Testis (tissue), 2 donors: ENCODE measurements at regions not wholly inside any gene's neighbourhood (a gene's known extent, or its start where the extent isn't known, plus 50 kb on each side); places are given as distances from the start of the nearest gene placed in this dataset.

Experiments used
- DNase-seq: peaks from one replicate; pipeline ENCODE4 v3.0.0-alpha.2; 2019
- H3K27ac ChIP-seq, 2 donors: fragments of 200-600 bp; sonication (generic); one replicate each; pipeline ENCODE4 v1.5.1; 2019
- H3K27me3 ChIP-seq: fragments of 200-600 bp; sonication (generic); one replicate; pipeline ENCODE4 v1.5.1; 2019
- H3K36me3 ChIP-seq: fragments of 200-600 bp; sonication (generic); one replicate; pipeline ENCODE4 v1.5.1; 2017; ENCODE audit warnings: low read depth; ENCODE audit errors: missing control alignments
- H3K4me1 ChIP-seq: fragments of 200-600 bp; sonication (generic); one replicate; pipeline ENCODE4 v1.5.1; 2019
- H3K4me3 ChIP-seq, 2 donors: fragments of 200-600 bp; sonication (generic); one replicate each; pipeline ENCODE4 v1.5.1; 2017 to 2019
- H3K9me3 ChIP-seq: fragments of 200-600 bp; sonication (generic); one replicate; pipeline ENCODE4 v1.5.1; 2017
- CTCF ChIP-seq, 3 experiments: fragments of 450-650 bp in 2 of 3; fragments of 200-600 bp in 1 of 3; sonication (generic) in 1 of 3; IDR thresholded peaks; one replicate each; pipeline ENCODE4 v1.5.1; 2016 to 2019; ENCODE audit warnings: antibody characterized with exemption in 3 of 3, mild to moderate bottlenecking in 2 of 3, moderate library complexity in 1 of 3
- POLR2A ChIP-seq: fragments of 450-650 bp; IDR thresholded peaks from one replicate; pipeline ENCODE4 v1.6.1; 2017; ENCODE audit warnings: antibody characterized with exemption, mild to moderate bottlenecking, moderate library complexity
- WGBS, 2 donors: methylation state at CpG; one replicate each; pipeline ENCODE4 v1.1.5; 2018; 5-methylcytosine and 5-hydroxymethylcytosine counted together
- intact Hi-C: fragments of 100-400 bp; cut with DNase I; formaldehyde crosslinking; loops from one replicate; pipeline ENCODE4 v1.15.1; 2023; ENCODE audit warnings: low total_unique reads

DNA sequence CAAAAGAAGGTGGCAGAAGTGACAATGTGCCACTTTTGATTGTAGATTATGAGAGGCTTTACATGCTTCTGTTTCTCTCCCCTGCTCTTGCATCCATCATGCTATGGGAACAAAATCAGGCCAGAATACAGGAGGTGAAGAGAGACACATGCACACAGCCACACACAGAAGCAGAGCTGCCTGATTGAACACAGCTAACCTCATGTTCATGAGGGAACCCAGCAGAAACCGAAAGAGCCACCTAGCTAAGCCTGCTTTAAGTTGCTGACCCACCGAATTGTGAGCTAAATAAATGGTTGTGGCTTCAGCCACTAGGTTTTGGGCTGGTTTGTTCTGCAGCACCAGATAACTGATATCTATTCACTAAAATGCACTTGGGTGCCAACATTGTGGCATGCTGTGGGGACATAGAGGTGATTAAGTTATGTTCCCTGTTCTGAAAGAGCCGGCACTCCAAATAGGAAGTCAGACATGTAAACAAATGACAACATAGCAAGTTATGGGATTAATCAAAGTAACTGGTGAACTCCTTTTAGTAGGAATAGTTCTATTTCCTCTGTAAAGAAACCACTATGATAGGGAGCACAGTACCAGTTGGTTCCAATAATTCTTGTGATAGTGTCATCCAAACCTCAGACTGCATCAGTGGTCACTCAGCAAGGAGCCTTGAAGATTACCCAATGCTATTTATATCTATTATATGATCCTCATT lies 93.6 kb upstream of the TNC start:
- H3K36me3 ChIP-seq = no peaks in the 10 kb centered on the region
- no peak for DNase-seq
- WGBS, 2 donors = 62 to 73% methylated on average over 3 of the region's 3 CpGs
- no peak overlapping the region for H3K27ac ChIP-seq
- no peaks in the 10 kb centered on the region for H3K4me1 ChIP-seq
- no peak overlapping the region for H3K4me3 ChIP-seq
- intact Hi-C loops = no loop called here
- TF ChIP-seq POLR2A (no peak), CTCF (IDR thresholded peaks at IDR 0.05) (no peak)
- no peaks in the 10 kb centered on the region for H3K9me3 ChIP-seq
- H3K27me3 ChIP-seq = no peaks in the 10 kb centered on the region

DNA sequence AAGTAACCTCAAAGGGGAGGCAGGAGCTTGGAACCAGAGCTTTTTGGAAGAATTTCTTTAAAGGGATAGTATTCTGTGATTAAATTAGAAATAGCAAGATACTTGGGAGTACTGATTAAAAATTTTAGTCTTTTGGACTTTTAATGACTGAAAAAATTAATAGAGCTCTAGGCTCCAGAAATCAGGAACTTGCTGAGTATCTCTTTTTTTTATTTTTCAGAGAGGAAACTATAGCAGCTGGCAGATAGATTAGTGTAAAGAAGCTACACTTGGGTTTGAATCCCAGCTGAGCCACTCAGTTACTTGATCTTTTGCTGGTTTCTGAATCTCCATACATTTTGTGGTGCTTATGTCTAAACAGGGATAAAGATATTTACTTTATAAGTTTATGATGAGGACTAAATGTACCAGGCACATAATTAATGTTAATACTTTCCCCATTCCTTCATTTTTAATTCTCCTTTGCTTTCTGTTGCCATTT lies 94.2 kb upstream of the TNC start:
- Histone ChIP-seq H3K4me3 (no peak overlapping the region), H3K36me3 (no peaks in the 10 kb centered on the region), H3K27ac (no peak overlapping the region), H3K4me1 (no peaks in the 10 kb centered on the region), H3K27me3 (no peaks in the 10 kb centered on the region), H3K9me3 (no peaks in the 10 kb centered on the region)
- intact Hi-C loops = no loop called here
- no peak for DNase-seq
- no peak for TF ChIP-seq CTCF (IDR thresholded peaks at IDR 0.05)
- no peak for TF ChIP-seq POLR2A

- H3K9me3 ChIP-seq = no peaks in the 10 kb centered on the region
- no peak overlapping the region for H3K27ac ChIP-seq
- no peaks in the 10 kb centered on the region for H3K36me3 ChIP-seq
- no peaks in the 10 kb centered on the region for H3K4me1 ChIP-seq
- no peaks in the 10 kb centered on the region for H3K27me3 ChIP-seq
- intact Hi-C loops = no loop called here
- H3K4me3 ChIP-seq = no peak overlapping the region
- TF ChIP-seq CTCF (IDR thresholded peaks at IDR 0.05) (no peak), POLR2A (no peak)
- 73 to 74% methylated on average over 3 of the region's 3 CpGs for WGBS, 2 donors
- DNase-seq = no peak
Measured at GRCh38 chr9:115212832-115213231, 94.9 kb upstream of the TNC start.

GRCh38 chr9:115213818-115214334 lies 95.9 kb upstream of the TNC start:
- TF ChIP-seq CTCF (IDR thresholded peaks at IDR 0.05) (no peak), POLR2A (no peak)
- no peaks in the 10 kb centered on the region for H3K4me1 ChIP-seq
- no peaks in the 10 kb centered on the region for H3K27me3 ChIP-seq
- no peaks in the 10 kb centered on the region for H3K36me3 ChIP-seq
- 25 to 33% methylated on average over 2 of the region's 2 CpGs for WGBS, 2 donors
- no peak for DNase-seq
- no peaks in the 10 kb centered on the region for H3K9me3 ChIP-seq
- H3K4me3 ChIP-seq = no peak overlapping the region
- H3K27ac ChIP-seq = no peak overlapping the region
- intact Hi-C loops = no loop called here

- H3K27ac ChIP-seq = no peak overlapping the region
- no peaks in the 10 kb centered on the region for H3K36me3 ChIP-seq
- no peaks in the 10 kb centered on the region for H3K4me1 ChIP-seq
- intact Hi-C loops = no loop called here
- WGBS, 2 donors = 91 to 93% methylated on average over 6 of the region's 6 CpGs
- H3K9me3 ChIP-seq = no peaks in the 10 kb centered on the region
- no peaks in the 10 kb centered on the region for H3K27me3 ChIP-seq
- DNase-seq = no peak
- H3K4me3 ChIP-seq = no peak overlapping the region
- TF ChIP-seq CTCF (IDR thresholded peaks at IDR 0.05) (no peak), POLR2A (no peak)
Measured at GRCh38 chr9:115216873-115217272, 98.9 kb upstream of the TNC start.
